IPS-18c (cell line): ENCODE measurements at regions not wholly inside any gene's neighbourhood (a gene's known extent, or its start where the extent isn't known, plus 50 kb on each side); places are given as distances from the start of the nearest gene placed in this dataset.
"Not testable (repeated sequence)": the region's sequence is repeated elsewhere in the genome, so short reads cannot be mapped to it uniquely, and the experiment has no call there.

Source experiments
- H3K4me3 ChIP-seq: 2 replicates; pipeline ENCODE4 v1.7.0; 2013; ENCODE audit warnings: low read depth, mild to moderate bottlenecking, low read length, moderate library complexity; ENCODE audit not compliant: insufficient read depth
- H3K9me3 ChIP-seq: one replicate; pipeline ENCODE4 v1.6.1; 2013; ENCODE audit warnings: mild to moderate bottlenecking, low read length, moderate library complexity; ENCODE audit not compliant: control insufficient read depth, insufficient read depth

DNA sequence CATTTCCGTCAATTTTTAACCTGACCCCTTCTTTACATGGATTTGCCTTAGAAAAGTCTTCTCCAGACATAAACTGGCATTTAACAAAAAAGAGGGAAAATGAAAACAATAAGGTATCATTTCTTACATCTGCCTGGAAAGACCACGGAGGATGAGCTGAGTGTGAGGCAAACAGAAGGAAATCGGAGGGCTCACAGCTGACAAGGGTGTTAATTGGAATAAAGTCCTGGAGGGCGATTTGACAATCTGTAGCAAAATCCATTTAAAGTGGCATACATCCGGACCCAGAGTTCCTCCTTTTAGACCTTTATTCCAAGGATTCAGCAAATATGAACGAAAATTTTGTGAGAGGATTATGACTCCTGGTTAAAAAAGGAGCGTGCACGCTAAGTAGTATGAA is 179.7 kb upstream of the COPS8 start:
- Histone ChIP-seq H3K4me3 (no peak overlapping the region), H3K9me3 (no peaks in the 10 kb centered on the region)

DNA sequence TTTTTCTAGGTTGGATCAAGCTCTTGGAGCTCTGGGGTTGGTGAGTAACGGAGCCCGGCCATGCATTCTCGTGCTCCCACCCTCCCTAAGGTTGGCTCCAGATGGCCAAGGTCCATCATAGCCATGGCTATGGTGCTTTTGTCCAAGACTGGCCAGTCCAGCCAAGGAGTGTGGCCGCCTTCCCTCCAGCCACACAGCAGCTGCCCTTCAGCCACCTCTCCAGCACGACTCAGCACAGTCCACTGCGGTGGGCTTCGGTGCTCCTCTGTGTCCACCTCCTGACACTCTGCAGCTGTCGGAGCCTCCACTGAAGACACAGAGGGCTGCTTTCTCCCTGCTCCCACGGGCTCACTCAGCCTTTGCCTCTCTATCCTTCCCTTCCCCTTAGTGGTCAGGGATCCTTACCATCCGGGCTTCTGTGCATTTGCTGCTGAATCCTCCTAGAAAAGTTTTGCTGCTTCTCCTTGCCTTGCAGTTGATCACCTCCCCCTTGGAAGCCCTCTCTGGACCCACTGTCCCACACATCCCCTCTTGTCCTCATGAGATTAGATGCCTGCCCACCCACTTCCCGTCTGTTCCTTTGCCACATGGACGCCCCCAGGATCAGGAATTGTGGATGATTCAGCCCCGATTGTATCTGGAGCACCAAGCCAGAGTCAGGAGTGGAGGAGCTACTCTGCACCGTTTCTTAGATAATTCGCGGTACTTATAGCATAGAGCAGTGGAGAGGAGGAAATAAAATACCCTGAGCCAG is 177.1 kb upstream of the COPS8 start:
- H3K9me3 ChIP-seq: no peaks in the 10 kb centered on the region
- H3K4me3 ChIP-seq: no peak overlapping the region

DNA sequence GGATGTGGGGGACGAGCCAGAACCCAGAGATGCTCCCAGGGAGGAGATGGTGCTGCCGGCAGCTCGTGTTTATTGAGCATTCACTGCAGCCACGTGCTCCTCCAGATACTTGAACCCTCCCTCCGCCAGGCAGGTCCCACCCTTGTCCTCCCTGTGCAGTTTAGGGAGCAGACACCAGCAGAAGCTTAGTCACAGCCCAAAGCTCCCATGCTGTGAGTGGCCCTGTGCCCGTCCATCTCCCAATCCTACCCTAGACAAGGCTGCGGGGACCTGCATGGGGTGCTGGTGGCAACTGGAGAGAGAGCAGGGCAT is 176.5 kb upstream of the COPS8 start:
- no peaks in the 10 kb centered on the region for H3K9me3 ChIP-seq
- H3K4me3 ChIP-seq: no peak overlapping the region

DNA sequence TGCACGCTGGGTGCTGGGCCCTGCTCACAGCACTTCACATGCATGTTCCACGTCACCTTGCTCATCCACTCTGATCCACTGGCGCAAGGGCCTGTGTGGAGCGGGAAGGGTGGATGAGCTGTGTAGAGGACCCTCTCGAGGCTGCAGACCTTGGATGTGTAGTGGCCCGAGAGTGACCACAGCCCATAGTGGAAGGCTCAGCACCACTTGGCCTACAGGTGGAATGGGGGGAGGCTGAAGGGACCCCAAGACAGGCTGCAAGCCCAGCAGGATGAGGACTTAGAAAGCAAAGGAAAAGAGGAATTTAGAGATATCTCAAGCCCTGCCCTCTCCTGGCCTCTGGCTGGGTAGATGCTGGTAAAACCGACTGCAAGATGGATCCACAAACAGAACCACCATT is 175.9 kb upstream of the COPS8 start:
- Histone ChIP-seq H3K4me3 (no peak overlapping the region), H3K9me3 (no peaks in the 10 kb centered on the region)

DNA sequence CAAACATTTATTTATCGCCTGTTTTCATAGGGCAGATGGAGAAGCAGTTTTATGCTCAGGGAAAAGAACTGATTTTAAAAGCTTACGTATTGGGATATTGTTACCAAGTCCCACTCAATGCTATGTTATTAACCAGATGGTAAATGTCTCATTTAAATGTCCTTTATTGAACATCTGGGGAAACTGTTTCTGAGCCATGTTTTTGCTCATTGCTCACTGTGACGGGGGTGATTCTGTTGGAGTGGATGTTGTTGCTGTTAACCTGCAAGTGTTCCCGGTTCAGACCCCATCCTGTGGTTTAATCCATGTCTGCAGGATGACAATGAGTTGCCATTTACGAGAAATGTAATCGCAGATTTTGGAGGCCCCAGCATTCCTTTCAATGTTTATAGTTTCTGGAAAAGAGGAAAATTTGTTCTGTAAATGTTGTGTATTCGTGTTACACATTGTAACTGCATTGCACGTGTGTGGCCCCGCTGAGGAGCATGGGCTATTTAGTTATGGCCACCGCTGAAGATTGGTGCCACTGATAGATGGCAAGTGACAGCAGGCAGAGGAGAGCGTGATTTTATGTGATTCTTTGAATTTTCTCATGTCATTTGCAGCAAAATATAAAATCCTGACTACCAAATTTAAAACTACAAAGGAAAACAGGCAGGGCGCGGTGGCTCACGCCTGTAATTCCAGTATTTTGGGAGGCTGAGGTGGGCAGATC is 174.8 kb upstream of the COPS8 start:
- no peak overlapping the region for H3K4me3 ChIP-seq
- H3K9me3 ChIP-seq: no peaks in the 10 kb centered on the region

DNA sequence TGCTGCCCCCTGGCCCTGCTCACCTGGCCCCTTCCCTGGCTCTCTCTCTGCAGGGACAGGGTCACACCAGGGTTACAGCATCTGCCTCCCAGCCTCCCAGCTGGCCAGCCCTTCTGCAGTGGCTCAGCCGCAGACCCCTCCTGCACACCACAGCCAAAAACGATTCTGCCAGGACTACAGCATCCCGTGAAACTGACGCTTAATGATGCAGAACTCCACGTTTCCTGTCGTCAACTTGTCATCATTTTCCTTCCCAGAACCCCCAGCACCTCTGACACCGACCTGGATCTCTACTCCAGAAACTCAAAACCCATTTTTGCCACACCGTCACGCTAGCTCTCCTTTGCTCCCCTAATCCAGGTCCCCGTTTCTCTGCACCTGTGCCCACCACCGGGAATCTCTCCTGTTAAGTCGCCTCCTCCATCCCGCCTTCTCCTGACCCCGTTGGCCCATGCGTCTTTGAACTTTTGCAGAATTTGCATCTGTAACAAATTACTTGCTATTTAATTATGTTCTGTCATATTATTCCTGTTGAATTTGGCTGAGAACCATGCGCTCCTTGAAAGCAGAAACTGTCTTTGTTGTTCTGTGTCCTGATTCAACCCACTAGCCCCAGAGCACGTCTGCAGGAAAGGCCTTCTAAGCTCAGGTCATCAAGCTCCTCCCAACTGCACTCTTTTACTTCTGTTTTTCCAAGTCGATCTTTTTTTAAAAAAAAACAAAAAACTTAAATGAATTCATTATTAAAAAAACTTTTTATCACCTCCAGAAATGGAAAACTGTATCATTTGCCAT is 173.2 kb upstream of the COPS8 start:
- H3K4me3 ChIP-seq: no peak overlapping the region

DNA sequence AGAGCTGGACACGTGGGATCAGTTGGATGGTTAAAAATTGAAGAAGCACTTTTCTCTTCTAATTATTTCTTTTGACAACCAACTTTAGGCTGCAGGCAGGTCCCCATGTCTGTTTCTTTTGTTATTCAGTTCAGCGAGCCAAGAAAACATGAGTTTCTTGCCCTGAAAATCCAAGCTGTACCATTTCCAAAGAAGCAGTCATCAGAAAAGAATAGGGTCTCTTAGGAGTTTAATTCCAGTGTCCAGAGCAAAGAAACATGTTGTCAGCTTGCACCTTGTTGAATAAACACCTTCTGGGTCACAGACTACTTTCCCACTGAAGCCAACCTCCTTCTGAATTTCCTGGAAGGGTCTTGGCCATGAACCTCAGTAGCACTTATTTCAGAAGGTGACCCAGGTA is 170.5 kb upstream of the COPS8 start:
- H3K4me3 ChIP-seq: no peak overlapping the region
- H3K9me3 ChIP-seq: no peaks in the 10 kb centered on the region

More for the DNA sequence above, 173.2 kb upstream of the COPS8 start:
- H3K9me3 ChIP-seq: no peaks in the 10 kb centered on the region

DNA sequence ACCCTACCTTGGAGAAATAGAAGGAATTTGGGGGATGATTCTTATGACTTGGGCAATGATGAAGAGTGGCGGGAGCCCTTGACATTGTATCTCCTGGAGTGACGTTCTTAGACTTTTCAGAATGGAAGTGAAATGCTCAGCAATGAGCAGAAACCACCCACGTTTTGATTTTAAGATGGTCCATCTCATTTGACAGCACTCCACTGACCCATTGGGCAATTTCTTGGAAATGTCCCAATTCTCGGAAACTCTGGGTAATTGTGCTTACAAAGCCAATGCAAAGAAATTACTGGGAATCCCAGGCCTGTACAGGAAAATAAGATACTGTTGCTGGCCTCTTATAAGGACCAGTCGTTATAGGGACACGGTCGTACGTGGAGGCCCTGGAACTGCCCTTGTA is 170.0 kb upstream of the COPS8 start:
- Histone ChIP-seq H3K4me3 (no peak overlapping the region), H3K9me3 (no peaks in the 10 kb centered on the region)

DNA sequence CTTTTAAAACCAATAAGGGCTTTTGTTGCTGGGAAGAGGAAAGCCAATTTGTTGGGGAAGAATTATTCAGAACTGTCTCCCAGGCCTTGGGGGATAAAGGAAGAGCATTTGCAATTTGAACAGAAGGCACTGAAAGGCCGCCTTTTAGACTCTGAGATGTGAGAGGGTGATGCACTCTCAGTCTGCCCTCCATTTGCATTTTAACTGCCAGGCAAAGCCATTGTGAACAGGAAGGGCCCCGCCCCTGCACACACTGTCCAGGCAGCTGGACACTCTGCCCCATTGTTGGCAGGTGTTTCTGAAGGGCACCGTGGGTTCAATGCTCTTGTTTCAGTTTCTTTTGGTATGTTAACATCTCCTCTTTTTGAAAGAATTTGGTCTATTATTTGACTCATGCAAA is 169.5 kb upstream of the COPS8 start:
- Histone ChIP-seq H3K4me3 (no peak overlapping the region), H3K9me3 (no peaks in the 10 kb centered on the region)

DNA sequence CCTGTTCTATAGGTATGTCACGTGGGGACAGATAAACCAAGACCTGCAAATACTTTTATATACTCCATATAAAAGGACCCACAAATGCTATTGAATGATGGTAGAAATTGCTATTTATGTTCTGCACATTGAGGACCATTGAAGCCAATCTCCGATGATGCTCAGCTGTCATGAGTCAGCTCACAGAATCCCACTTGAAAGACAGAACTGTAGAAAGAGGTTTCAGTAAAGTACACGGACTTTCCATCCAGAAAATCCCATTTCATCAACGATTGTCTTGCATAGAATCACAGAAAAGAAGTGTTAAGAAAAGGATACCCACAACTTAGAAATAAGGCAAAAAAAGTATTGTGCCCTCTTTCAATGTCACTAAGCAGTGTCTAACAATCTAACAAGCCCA is 169.0 kb upstream of the COPS8 start:
- Histone ChIP-seq H3K4me3 (no peak overlapping the region), H3K9me3 (no peaks in the 10 kb centered on the region)

DNA sequence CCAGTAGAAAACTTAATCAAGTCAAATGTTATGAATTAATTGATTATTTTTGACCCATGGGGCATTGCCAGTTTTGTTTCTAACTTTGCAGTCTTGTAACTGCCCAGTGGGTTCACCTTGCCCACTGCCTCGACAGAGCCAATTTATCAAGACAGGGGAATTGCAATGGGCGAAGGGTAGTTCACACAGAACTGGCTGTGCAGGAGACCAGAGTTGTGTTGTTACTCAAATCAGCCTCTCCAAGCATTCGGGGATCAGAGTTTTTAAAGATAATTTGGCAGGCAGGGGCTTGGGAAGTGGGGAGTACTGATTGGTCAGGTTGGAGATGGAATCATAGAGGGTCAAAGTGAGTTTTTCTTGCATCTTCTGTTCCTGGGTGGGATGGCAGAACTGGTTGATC is 168.5 kb upstream of the COPS8 start:
- no peaks in the 10 kb centered on the region for H3K9me3 ChIP-seq
- no peak overlapping the region for H3K4me3 ChIP-seq

DNA sequence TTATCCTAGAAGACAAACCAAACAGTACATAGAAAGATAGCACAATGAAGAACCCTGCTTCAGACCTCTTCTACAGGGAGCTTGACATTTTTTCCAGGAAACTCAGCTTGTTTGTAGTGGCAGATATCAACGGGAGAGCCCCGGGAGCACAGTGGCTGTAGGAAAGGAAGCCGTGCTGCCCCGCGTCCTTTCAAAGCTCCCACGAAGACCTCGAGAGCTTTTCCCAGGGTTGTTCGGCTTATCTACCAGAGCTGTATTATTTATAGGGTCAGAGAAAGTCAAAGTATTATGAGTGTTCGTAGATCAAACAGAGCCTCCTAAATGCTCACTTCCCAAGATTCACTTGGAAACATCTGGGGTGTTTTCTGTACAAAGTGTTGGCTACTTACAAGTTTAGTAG is 167.1 kb upstream of the COPS8 start:
- no peak overlapping the region for H3K4me3 ChIP-seq
- H3K9me3 ChIP-seq: no peaks in the 10 kb centered on the region

DNA sequence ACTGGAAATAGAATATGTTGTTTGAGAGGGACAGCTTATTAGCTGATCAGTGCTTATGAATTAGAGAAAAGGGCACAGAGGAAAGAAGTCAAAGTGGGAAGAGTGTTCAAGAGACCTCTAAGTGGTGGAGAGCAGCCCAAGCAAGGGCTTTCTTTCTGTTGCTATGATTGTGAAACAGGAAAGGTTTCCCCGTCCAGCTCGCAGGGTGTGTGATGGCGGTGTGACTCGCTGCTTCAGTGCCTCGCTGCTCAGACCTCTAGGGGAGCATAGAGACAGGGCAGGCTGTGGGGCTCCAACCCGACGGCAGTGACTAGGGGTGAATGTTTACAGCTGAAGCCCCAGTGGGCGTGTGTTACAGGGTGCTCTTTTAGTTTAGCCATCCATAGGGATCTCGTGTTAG is 166.5 kb upstream of the COPS8 start:
- H3K4me3 ChIP-seq: no peak overlapping the region
- no peaks in the 10 kb centered on the region for H3K9me3 ChIP-seq

DNA sequence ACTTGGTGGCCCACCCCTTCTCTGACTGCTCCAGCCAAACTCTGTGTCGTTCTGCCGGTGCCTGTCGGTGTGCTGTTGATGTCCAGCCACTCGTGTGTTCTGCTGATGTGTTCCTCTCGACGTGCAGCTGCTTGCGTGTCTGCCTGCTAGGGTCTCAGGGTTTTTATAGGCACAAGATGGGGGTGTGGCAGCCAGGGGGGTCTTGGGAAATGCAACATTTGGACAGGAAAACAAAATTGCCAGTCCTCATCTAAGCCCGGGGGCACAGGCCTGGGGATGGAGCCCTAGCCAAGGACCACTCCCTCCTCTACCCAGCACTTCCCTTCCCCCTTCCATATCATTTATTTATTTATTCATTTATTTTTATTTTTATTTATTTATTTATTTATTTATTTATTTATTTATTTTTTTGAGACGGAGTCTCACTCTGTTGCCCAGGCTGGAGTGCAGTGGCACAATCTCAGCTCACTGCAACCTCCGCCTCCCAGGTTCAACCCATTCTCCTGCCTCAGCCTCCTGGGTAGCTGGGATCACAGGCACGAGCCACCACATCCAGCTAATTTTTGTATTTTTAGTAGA is 165.8 kb upstream of the COPS8 start:
- not testable (repeated sequence) for H3K9me3 ChIP-seq, H3K4me3 ChIP-seq

DNA sequence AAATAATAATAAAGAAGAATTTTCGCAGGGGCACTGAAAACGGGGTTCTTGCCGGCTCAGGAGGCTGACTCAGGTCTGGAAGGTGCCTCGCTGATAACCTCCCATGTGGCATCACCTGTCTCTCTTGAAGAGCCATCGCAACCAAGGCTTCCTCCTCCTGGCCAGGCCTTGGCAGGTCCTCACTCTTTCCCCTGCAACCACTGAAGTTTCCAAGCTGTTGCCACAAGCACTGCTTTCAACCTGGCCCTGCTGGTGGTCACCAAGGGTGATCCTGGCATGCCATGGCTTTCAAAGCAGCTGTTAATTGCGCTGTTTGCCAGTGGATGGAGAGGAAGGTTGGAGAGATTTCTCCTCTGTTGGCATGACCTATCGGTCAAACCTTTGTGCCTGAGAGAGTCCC is 163.6 kb upstream of the COPS8 start:
- no peaks in the 10 kb centered on the region for H3K9me3 ChIP-seq

DNA sequence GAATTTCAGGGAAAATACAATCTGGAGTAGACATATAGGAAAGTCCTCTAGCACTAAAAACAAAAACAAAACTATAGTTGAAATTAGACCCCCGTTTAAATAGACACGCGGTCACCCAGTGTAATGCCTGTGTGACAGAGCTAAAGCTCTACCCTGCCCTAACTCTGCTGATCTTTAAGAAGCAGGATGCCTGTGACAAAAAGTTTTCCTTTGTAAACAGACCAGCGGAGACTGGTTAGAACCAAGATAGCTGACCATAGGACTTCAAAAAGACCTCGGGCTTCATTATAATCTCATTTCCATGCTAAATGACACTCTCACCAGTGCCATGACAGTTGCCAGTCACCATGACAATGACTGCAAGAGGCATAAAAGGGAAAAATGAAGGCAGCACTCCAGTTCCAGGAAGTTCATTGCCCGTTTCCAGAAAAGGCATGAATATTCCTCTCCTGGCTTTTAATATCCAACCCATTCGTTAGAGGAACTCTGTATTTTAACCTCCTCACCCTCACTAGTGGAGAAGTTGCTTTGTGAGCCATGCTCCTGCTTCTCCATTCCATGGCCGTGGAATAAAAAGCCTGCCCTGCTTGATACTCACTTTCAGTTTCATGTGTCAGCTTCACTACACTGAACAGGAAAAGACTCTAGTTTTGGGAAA is 157.2 kb upstream of the COPS8 start:
- no peaks in the 10 kb centered on the region for H3K9me3 ChIP-seq
- H3K4me3 ChIP-seq: no peak overlapping the region

More for the DNA sequence above, 163.6 kb upstream of the COPS8 start:
- H3K4me3 ChIP-seq: no peak overlapping the region

DNA sequence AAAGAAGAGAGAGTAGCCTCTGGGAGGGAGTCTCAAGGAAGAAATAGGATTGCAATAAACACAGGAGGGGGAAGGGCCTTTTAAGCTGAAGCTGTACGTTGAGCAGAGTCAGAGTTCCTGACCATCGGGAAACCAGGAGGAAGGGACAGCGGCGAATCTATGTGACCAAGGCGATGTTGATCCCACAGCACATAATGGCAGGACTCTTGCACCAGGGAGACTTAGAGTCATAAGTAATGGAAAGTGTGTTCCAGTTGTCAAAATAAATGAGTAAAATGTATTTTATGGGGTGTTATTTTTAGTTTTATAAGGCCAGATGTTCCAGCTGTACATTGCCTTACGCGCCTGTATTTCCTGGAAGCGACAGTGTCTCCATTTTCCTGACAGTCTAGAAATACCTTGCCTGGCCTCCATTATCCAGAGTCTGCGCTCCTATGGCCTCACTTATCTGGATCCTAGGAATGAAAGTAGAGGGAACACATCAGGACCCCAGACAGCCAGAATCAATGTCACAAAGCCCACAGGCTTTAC is 152.8 kb upstream of the COPS8 start:
- H3K9me3 ChIP-seq: no peaks in the 10 kb centered on the region
- H3K4me3 ChIP-seq: no peak overlapping the region
